Panc1 (cell line): ENCODE measurements at regions not wholly inside any gene's neighbourhood (a gene's known extent, or its start where the extent isn't known, plus 50 kb on each side); places are given as distances from the start of the nearest gene placed in this dataset.

Experiments
- ATAC-seq: fragments of 200-7000 bp; cut with Tn5 transposase; 2 replicates; pipeline ENCODE4 v1.9.1; 2020; ENCODE audit warnings: mild to moderate bottlenecking, moderate library complexity
- BruUV-seq: library from RNA; stranded (reverse); fragments of 400-500 nt; replicated peaks from 2 replicates; lab custom pipeline; 2021; lab: Mats Ljungman, UMichigan
- CTCF ChIA-PET: fragments of 300-600 bp; sonication (Branson Sonifier 250); formaldehyde crosslinking; loops from one replicate; lab custom pipeline; 2022; ENCODE audit warnings: antibody characterized with exemption; lab: Charles Lee
- POLR2A ChIA-PET: fragments of 300-600 bp; sonication (Branson Sonifier 250); formaldehyde crosslinking; loops from one replicate; lab custom pipeline; 2022; ENCODE audit warnings: antibody characterized with exemption; lab: Charles Lee
- DNase-seq: peaks from one replicate; pipeline ENCODE4 v3.0.0-alpha.2; 2010; ENCODE audit warnings: low read depth, low spot score
- H3K27ac ChIP-seq: 2 replicates; pipeline ENCODE4 v1.5.1; 2011; ENCODE audit warnings: mild to moderate bottlenecking, low read length, inconsistent platforms
- H3K27me3 ChIP-seq: fragments of 200-500 bp; sonication (Bioruptor generic); 2 replicates; pipeline ENCODE4 v1.6.0; 2014; ENCODE audit warnings: low read length, inconsistent platforms; ENCODE audit not compliant: control insufficient read depth, insufficient read depth
- H3K36me3 ChIP-seq: fragments of 200-500 bp; sonication (Bioruptor generic); 2 replicates; pipeline ENCODE4 v1.5.1; 2014; ENCODE audit warnings: inconsistent platforms, mild to moderate bottlenecking, low read length, moderate library complexity; ENCODE audit not compliant: control insufficient read depth, insufficient read depth
- H3K4me1 ChIP-seq: 2 replicates; pipeline ENCODE4 v1.5.1; 2011; ENCODE audit warnings: inconsistent platforms, mild to moderate bottlenecking, low read length, moderate library complexity; ENCODE audit not compliant: control insufficient read depth, insufficient read depth
- H3K4me3 ChIP-seq, 2 experiments: 2 replicates each; pipeline ENCODE4 v1.5.1; 2011 to 2012; ENCODE audit warnings: low read depth in 2 of 2, low read length in 2 of 2, mild to moderate bottlenecking in 2 of 2, inconsistent platforms in 1 of 2, moderate library complexity in 1 of 2
- H3K9me3 ChIP-seq: fragments of 200-500 bp; sonication (Bioruptor generic); 2 replicates; pipeline ENCODE4 v1.5.1; 2014; ENCODE audit warnings: low read depth, mild to moderate bottlenecking, inconsistent platforms, low read length, moderate library complexity; ENCODE audit not compliant: control insufficient read depth, insufficient read depth
- CTCF ChIP-seq: fragments of 450-650 bp; IDR thresholded peaks from 2 replicates; pipeline ENCODE4 v1.5.1; 2017; ENCODE audit warnings: mild to moderate bottlenecking
- POLR2AphosphoS5 ChIP-seq: IDR thresholded peaks from 2 replicates; pipeline ENCODE4 v1.6.1; 2012; ENCODE audit warnings: mild to moderate bottlenecking, low read depth, low read length, moderate library complexity
- SIN3A ChIP-seq: IDR thresholded peaks from 2 replicates; pipeline ENCODE4 v1.6.1; 2012; ENCODE audit warnings: low read depth, mild to moderate bottlenecking, low read length, moderate library complexity, borderline replicate concordance; ENCODE audit not compliant: insufficient read depth
- TCF7L2 ChIP-seq: IDR thresholded peaks from 2 replicates; pipeline ENCODE4 v1.6.1; 2011; ENCODE audit warnings: mild to moderate bottlenecking, low read depth, low read length, inconsistent platforms
- in situ Hi-C: cut with HindIII; loops from 2 replicates; pipeline ENCODE4 v1.10.0; 2016; ENCODE audit warnings: low sequenced_read_pairs, low pct_unique_long_range_greater_than_20kb
- intact Hi-C: fragments of 100-400 bp; cut with micrococcal nuclease; formaldehyde crosslinking; loops from one replicate; pipeline ENCODE4 v1.10.0; 2022; ENCODE audit not compliant: unreplicated experiment
- TF ChIP-seq, protein P1 (sequence below), 2 experiments: IDR thresholded peaks; 2 replicates each; pipeline ENCODE4 v1.6.1; 2011 to 2012; ENCODE audit warnings: low read depth in 2 of 2, control low read depth in 1 of 2, low read length in 1 of 2, mild to moderate bottlenecking in 1 of 2, moderate library complexity in 1 of 2; ENCODE audit not compliant: insufficient read depth in 1 of 2

DNA sequence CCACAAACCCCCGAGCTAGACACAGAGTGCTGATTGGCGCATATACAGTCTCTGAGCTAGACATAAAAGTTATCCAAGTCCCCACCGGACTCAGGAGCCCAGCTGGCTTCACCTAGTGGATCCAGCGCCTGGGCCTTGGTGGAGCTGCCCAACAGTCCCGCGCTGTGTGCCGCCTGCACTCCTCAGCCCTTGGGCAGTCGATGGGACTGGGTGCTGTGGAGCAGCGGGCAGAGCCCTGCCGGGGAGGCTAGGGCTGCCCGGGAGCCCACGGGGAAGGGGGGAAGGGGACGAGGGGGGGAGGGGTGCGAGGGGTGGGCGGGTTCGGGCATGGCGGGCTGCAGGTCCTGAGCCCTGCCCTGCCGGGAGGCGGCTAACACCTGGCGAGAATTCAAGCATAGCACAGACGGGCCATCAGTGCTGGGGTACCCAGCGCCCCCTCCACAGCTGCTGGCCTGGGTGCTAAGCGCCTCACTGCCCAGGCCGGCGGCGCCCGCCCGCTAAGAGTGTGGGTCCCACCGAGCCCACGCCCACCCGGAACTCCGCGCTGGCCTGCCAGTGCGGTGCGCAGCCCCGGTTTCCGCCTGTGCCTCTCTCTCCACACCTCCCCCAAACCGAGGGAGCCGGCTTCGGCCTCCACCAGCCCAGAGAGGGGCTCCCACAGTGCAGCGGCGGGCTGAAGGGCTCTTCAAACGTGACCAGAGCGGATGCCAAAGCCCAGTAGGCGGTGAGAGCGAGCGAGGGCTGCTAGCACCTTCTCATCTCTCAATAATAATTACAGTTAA is 391.2 kb upstream of the NUDT12 start:
- H3K4me3 ChIP-seq = no peak overlapping the region
- ChIA-PET POLR2A (no interaction called here), CTCF (no interaction called here)
- TF ChIP-seq TCF7L2 = no peak
- TF ChIP-seq CTCF = no peak
- no peak for TF ChIP-seq POLR2AphosphoS5
- no peak for TF ChIP-seq SIN3A
- TF ChIP-seq, protein P1, sequence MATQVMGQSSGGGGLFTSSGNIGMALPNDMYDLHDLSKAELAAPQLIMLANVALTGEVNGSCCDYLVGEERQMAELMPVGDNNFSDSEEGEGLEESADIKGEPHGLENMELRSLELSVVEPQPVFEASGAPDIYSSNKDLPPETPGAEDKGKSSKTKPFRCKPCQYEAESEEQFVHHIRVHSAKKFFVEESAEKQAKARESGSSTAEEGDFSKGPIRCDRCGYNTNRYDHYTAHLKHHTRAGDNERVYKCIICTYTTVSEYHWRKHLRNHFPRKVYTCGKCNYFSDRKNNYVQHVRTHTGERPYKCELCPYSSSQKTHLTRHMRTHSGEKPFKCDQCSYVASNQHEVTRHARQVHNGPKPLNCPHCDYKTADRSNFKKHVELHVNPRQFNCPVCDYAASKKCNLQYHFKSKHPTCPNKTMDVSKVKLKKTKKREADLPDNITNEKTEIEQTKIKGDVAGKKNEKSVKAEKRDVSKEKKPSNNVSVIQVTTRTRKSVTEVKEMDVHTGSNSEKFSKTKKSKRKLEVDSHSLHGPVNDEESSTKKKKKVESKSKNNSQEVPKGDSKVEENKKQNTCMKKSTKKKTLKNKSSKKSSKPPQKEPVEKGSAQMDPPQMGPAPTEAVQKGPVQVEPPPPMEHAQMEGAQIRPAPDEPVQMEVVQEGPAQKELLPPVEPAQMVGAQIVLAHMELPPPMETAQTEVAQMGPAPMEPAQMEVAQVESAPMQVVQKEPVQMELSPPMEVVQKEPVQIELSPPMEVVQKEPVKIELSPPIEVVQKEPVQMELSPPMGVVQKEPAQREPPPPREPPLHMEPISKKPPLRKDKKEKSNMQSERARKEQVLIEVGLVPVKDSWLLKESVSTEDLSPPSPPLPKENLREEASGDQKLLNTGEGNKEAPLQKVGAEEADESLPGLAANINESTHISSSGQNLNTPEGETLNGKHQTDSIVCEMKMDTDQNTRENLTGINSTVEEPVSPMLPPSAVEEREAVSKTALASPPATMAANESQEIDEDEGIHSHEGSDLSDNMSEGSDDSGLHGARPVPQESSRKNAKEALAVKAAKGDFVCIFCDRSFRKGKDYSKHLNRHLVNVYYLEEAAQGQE (IDR thresholded peaks at IDR 0.05; ENCODE audit: insufficient read depth in 1 of 2, low read depth in 2 of 2, low read length in 1 of 2) = no peak
- in situ Hi-C loops (no loop called here), intact Hi-C loops (no loop called here)
- no peaks in the 10 kb centered on the region for H3K36me3 ChIP-seq
- no peaks in the 10 kb centered on the region for H3K27me3 ChIP-seq
- ATAC-seq (no peak), DNase-seq (no peak)
- BruUV-seq = no TSS peak
- H3K4me1 ChIP-seq = no peaks in the 10 kb centered on the region
- H3K27ac ChIP-seq = no peak overlapping the region
- H3K9me3 ChIP-seq = no peaks in the 10 kb centered on the region

DNA sequence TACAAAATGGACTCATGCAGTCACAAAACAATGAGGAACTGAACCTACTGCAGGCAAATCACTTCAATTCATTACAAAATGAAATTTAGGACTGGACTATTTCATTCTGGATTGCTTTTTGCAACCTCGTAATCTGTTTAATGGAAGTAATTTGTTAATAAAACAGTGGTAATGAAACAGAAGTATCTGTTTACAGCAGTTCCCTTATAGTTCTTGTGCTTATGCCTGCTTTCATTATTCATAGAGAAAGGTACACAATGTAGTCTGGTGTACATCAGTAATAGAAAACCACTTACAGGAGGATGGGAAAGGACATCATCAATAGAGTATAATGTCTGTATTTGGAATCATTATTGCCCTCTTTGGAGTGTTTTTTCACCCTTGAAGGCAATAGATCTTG is 389.2 kb upstream of the NUDT12 start:
- DNase-seq = no peak
- Histone ChIP-seq H3K27me3 (no peaks in the 10 kb centered on the region), H3K36me3 (no peaks in the 10 kb centered on the region), H3K27ac (no peak overlapping the region), H3K9me3 (no peaks in the 10 kb centered on the region), H3K4me1 (no peaks in the 10 kb centered on the region), H3K4me3 (no peak overlapping the region)
- ChIA-PET POLR2A (no interaction called here), CTCF (no interaction called here)
- in situ Hi-C loops = no loop called here
- no TSS peak for BruUV-seq
- intact Hi-C loops = no loop called here
- TF ChIP-seq CTCF (no peak), TCF7L2 (no peak), POLR2AphosphoS5 (no peak), SIN3A (no peak)
- TF ChIP-seq, protein P1 (IDR thresholded peaks at IDR 0.05; ENCODE audit: insufficient read depth in 1 of 2, low read depth in 2 of 2, low read length in 1 of 2) = no peak
- no peak for ATAC-seq
